NB4 (cell line): ENCODE measurements at regions not wholly inside any gene's neighbourhood (a gene's known extent, or its start where the extent isn't known, plus 50 kb on each side); places are given as distances from the start of the nearest gene placed in this dataset.

Experiments used
- CTCF ChIP-seq: IDR thresholded peaks from one replicate; pipeline ENCODE4 v1.5.1; 2012; ENCODE audit warnings: low read depth, low read length
- POLR2A ChIP-seq: IDR thresholded peaks from 2 replicates; pipeline ENCODE4 v1.6.1; 2011; ENCODE audit warnings: mild to moderate bottlenecking; ENCODE audit not compliant: insufficient read length; ENCODE audit errors: extremely low read depth
- TF ChIP-seq, protein P1 (sequence below): IDR thresholded peaks from 2 replicates; pipeline ENCODE4 v1.6.1; 2011; ENCODE audit warnings: low read depth, low read length

- TF ChIP-seq CTCF (no peak), POLR2A (no peak)
- TF ChIP-seq, protein P1, sequence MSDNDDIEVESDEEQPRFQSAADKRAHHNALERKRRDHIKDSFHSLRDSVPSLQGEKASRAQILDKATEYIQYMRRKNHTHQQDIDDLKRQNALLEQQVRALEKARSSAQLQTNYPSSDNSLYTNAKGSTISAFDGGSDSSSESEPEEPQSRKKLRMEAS, result no peak
Measured at GRCh38 chr5:158308429-158309025, 449.6 kb upstream of the CLINT1 start.
